K562 (cell line): ENCODE measurements at regions not wholly inside any gene's neighbourhood (a gene's known extent, or its start where the extent isn't known, plus 50 kb on each side); places are given as distances from the start of the nearest gene placed in this dataset.

Experiments used
- CEBPB ChIP-seq: fragments of 450-650 bp; IDR thresholded peaks from 2 replicates; pipeline ENCODE4 v1.6.1; 2016; ENCODE audit warnings: missing genetic modification characterization, missing compliant biosample characterization
- CEBPG ChIP-seq, 3 experiments: fragments of 200-800 bp in 1 of 3; sonication (Bioruptor generic) in 1 of 3; sonication (generic) in 1 of 3; formaldehyde crosslinking in 1 of 3; IDR thresholded peaks in 2 of 3; conservative IDR thresholded peaks in 1 of 3; 2 replicates each; pipeline versions ENCODE4 v1.6.1 to v1.8.0; 2016 to 2022; ENCODE audit warnings: missing compliant biosample characterization in 2 of 3, missing genetic modification characterization in 2 of 3, mild to moderate bottlenecking in 1 of 3, missing genetic modification reagents in 1 of 3
- DPF2 ChIP-seq: fragments of 450-650 bp; IDR thresholded peaks from 2 replicates; pipeline ENCODE4 v1.6.1; 2016
- EP300 ChIP-seq: IDR thresholded peaks from 2 replicates; pipeline ENCODE4 v1.6.1; 2012; ENCODE audit warnings: low read length, improper control_type of control experiment
- FOSL1 ChIP-seq: fragments of 200-800 bp; sonication (Bioruptor generic); conservative IDR thresholded peaks from 2 replicates; pipeline ENCODE4 v1.6.1; 2016; ENCODE audit warnings: missing genetic modification characterization, missing compliant biosample characterization
- FOXA3 ChIP-seq, 2 experiments: fragments of 450-650 bp in 1 of 2; sonication (generic) in 1 of 2; formaldehyde crosslinking; IDR thresholded peaks in 1 of 2; conservative IDR thresholded peaks in 1 of 2; 2 replicates each; pipeline versions ENCODE4 v1.4.0 to v1.8.0; 2020 to 2022; ENCODE audit warnings: mild to moderate bottlenecking in 2 of 2, missing genetic modification reagents in 1 of 2
- GABPA ChIP-seq: fragments of 200-800 bp; sonication (Bioruptor generic); conservative IDR thresholded peaks from 2 replicates; pipeline ENCODE4 v1.6.1; 2016; ENCODE audit warnings: low read depth, missing genetic modification characterization, missing compliant biosample characterization
- JUN ChIP-seq, 2 experiments: sonication (generic) in 1 of 2; formaldehyde crosslinking in 1 of 2; IDR thresholded peaks; 2 replicates each; pipeline versions ENCODE4 v1.6.1 to v1.8.0; 2012 to 2022; ENCODE audit warnings: borderline replicate concordance in 2 of 2, mild to moderate bottlenecking in 2 of 2, improper control_type of control experiment in 1 of 2, low read depth in 1 of 2, low read length in 1 of 2, missing genetic modification reagents in 1 of 2
- KDM2B ChIP-seq: fragments of 250-450 bp; sonication (Bioruptor Pico); IDR thresholded peaks from 2 replicates; pipeline ENCODE4 v1.8.0; 2021; ENCODE audit warnings: mild to moderate bottlenecking, moderate library complexity
- ZBED1 ChIP-seq: IDR thresholded peaks from 2 replicates; pipeline ENCODE4 v1.6.1; 2014
- ZNF232 ChIP-seq: sonication (generic); formaldehyde crosslinking; IDR thresholded peaks from 2 replicates; pipeline ENCODE4 v1.8.0; 2022; ENCODE audit warnings: mild to moderate bottlenecking, missing genetic modification reagents
- ZNF507 ChIP-seq: conservative IDR thresholded peaks from 2 replicates; pipeline ENCODE4 v1.6.1; 2017; ENCODE audit warnings: missing genetic modification characterization, missing compliant biosample characterization
- TF ChIP-seq, protein P1 (sequence below): fragments of 200-800 bp; sonication (Bioruptor generic); IDR thresholded peaks from 2 replicates; pipeline ENCODE4 v1.6.1; 2017; ENCODE audit warnings: missing genetic modification characterization, missing compliant biosample characterization
- TF ChIP-seq, protein P2 (sequence below): fragments of 250-450 bp; sonication (Bioruptor Pico); IDR thresholded peaks from 2 replicates; pipeline ENCODE4 v1.4.0; 2020; ENCODE audit warnings: mild to moderate bottlenecking, moderate library complexity

GRCh38 chr5:136729901-136730355 is 364.6 kb upstream of the TRPC7 start (continued):
- TF ChIP-seq, protein P1, sequence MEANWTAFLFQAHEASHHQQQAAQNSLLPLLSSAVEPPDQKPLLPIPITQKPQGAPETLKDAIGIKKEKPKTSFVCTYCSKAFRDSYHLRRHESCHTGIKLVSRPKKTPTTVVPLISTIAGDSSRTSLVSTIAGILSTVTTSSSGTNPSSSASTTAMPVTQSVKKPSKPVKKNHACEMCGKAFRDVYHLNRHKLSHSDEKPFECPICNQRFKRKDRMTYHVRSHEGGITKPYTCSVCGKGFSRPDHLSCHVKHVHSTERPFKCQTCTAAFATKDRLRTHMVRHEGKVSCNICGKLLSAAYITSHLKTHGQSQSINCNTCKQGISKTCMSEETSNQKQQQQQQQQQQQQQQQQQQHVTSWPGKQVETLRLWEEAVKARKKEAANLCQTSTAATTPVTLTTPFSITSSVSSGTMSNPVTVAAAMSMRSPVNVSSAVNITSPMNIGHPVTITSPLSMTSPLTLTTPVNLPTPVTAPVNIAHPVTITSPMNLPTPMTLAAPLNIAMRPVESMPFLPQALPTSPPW (CRISPR knock-in tag), result no peak
- TF ChIP-seq EP300, result peak; percentile 46
- TF ChIP-seq CEBPG (CRISPR knock-in tag; IDR thresholded peaks at IDR 0.05), result no peak
- 0 out of 4 replicates have a peak, but pooled peaks of 1 of the 2 experiments have one; percentile 32 for TF ChIP-seq CEBPG (tag; conservative IDR thresholded peaks at IDR 0.05 in 1 of 2, IDR thresholded peaks at IDR 0.05 in 1 of 2)
- peak; percentile 73 for TF ChIP-seq FOSL1 (tag)
- TF ChIP-seq ZNF232 (CRISPR knock-in tag), result no peak
- TF ChIP-seq CEBPB (tag), result 0 out of 2 replicates have a peak, but pooled peaks have one; percentile 10
- TF ChIP-seq DPF2, result peak; percentile 59
- TF ChIP-seq, protein P2, sequence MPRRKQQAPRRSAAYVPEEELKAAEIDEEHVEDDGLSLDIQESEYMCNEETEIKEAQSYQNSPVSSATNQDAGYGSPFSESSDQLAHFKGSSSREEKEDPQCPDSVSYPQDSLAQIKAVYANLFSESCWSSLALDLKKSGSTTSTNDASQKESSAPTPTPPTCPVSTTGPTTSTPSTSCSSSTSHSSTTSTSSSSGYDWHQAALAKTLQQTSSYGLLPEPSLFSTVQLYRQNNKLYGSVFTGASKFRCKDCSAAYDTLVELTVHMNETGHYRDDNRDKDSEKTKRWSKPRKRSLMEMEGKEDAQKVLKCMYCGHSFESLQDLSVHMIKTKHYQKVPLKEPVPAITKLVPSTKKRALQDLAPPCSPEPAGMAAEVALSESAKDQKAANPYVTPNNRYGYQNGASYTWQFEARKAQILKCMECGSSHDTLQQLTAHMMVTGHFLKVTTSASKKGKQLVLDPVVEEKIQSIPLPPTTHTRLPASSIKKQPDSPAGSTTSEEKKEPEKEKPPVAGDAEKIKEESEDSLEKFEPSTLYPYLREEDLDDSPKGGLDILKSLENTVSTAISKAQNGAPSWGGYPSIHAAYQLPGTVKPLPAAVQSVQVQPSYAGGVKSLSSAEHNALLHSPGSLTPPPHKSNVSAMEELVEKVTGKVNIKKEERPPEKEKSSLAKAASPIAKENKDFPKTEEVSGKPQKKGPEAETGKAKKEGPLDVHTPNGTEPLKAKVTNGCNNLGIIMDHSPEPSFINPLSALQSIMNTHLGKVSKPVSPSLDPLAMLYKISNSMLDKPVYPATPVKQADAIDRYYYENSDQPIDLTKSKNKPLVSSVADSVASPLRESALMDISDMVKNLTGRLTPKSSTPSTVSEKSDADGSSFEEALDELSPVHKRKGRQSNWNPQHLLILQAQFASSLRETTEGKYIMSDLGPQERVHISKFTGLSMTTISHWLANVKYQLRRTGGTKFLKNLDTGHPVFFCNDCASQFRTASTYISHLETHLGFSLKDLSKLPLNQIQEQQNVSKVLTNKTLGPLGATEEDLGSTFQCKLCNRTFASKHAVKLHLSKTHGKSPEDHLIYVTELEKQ (CRISPR knock-in tag), result no peak
- no peak for TF ChIP-seq ZBED1
- no peak for TF ChIP-seq GABPA (tag)
- TF ChIP-seq JUN (IDR thresholded peaks at IDR 0.05; ENCODE audit: borderline replicate concordance, low read depth, low read length), result peak; percentile 50; the same call in 1 of the 2 replicates
- no peak for TF ChIP-seq JUN (CRISPR knock-in tag; IDR thresholded peaks at IDR 0.05; ENCODE audit: borderline replicate concordance)
- no peak for TF ChIP-seq KDM2B (CRISPR knock-in tag)
- 0 out of 4 replicates have a peak, but pooled peaks of 1 of the 2 experiments have one; percentile 36 for TF ChIP-seq FOXA3 (CRISPR knock-in tag; conservative IDR thresholded peaks at IDR 0.05 in 1 of 2, IDR thresholded peaks at IDR 0.05 in 1 of 2)
- TF ChIP-seq ZNF507 (tag), result no peak
